ENCODE measurements at regions not wholly inside any gene's neighbourhood (a gene's known extent, or its start where the extent isn't known, plus 50 kb on each side); places are given as distances from the start of the nearest gene placed in this dataset.
"Not testable (repeated sequence)": the region's sequence is repeated elsewhere in the genome, so short reads cannot be mapped to it uniquely, and the experiment has no call there.

GRCh38 chr4:43435291-43435690 is 542.8 kb downstream of the GRXCR1 start:
- DNase-seq (ENCODE audit: low spot score), result no peak

- DNase-seq (ENCODE audit: low spot score), result no peak
These were observed 560.4 kb downstream of the GRXCR1 start for GRCh38 chr4:43452948-43453347.

- DNase-seq (ENCODE audit: low spot score), result no peak
These were observed 563.9 kb downstream of the GRXCR1 start for GRCh38 chr4:43456383-43456782.

GRCh38 chr4:43457866-43458265 is 565.4 kb downstream of the GRXCR1 start:
- no peak for DNase-seq (ENCODE audit: low spot score)

- DNase-seq (ENCODE audit: low spot score), result no peak
These were observed 565.8 kb downstream of the GRXCR1 start for GRCh38 chr4:43458293-43458692.

GRCh38 chr4:43471950-43472349 is 579.4 kb downstream of the GRXCR1 start:
- no peak for DNase-seq (ENCODE audit: low spot score)

GRCh38 chr4:43481526-43481925 is 589.0 kb downstream of the GRXCR1 start:
- no peak for DNase-seq (ENCODE audit: low spot score)

- DNase-seq (ENCODE audit: low spot score), result no peak
These were observed 592.7 kb downstream of the GRXCR1 start for GRCh38 chr4:43485196-43485595.

- no peak for DNase-seq (ENCODE audit: low spot score)
These were observed 603.7 kb downstream of the GRXCR1 start for GRCh38 chr4:43496188-43496587.

- DNase-seq (ENCODE audit: low spot score), result no peak
These were observed 604.1 kb downstream of the GRXCR1 start for GRCh38 chr4:43496602-43497001.

GRCh38 chr4:43505823-43506222 is 613.3 kb downstream of the GRXCR1 start:
- DNase-seq (ENCODE audit: low spot score), result not testable (repeated sequence)

- no peak for DNase-seq (ENCODE audit: low spot score)
These were observed 619.7 kb downstream of the GRXCR1 start for GRCh38 chr4:43512253-43512652.

GRCh38 chr4:43525646-43526045 is 633.1 kb downstream of the GRXCR1 start:
- no peak for DNase-seq (ENCODE audit: low spot score)

- no peak for DNase-seq (ENCODE audit: low spot score)
These were observed 655.0 kb downstream of the GRXCR1 start for GRCh38 chr4:43547561-43547960.

- DNase-seq (ENCODE audit: low spot score), result no peak
These were observed 658.6 kb downstream of the GRXCR1 start for GRCh38 chr4:43550981-43551627.

GRCh38 chr4:43556262-43556661 is 663.7 kb downstream of the GRXCR1 start:
- DNase-seq (ENCODE audit: low spot score), result no peak

GRCh38 chr4:43560047-43560446 is 667.5 kb downstream of the GRXCR1 start:
- DNase-seq (ENCODE audit: low spot score), result no peak

GRCh38 chr4:43564107-43564506 is 671.6 kb downstream of the GRXCR1 start:
- no peak for DNase-seq (ENCODE audit: low spot score)

- DNase-seq (ENCODE audit: low spot score), result no peak
These were observed 672.1 kb downstream of the GRXCR1 start for GRCh38 chr4:43564591-43564990.

GRCh38 chr4:43567644-43568043 is 675.1 kb downstream of the GRXCR1 start:
- no peak for DNase-seq (ENCODE audit: low spot score)

- DNase-seq (ENCODE audit: low spot score), result no peak
These were observed 694.3 kb downstream of the GRXCR1 start for GRCh38 chr4:43586813-43587212.

- DNase-seq (ENCODE audit: low spot score), result no peak
These were observed 695.2 kb downstream of the GRXCR1 start for GRCh38 chr4:43587758-43588157.

GRCh38 chr4:43607400-43607799 is 714.9 kb downstream of the GRXCR1 start:
- DNase-seq (ENCODE audit: low spot score), result no peak

- no peak for DNase-seq (ENCODE audit: low spot score)
These were observed 715.4 kb downstream of the GRXCR1 start for GRCh38 chr4:43607827-43608461.
